Erythroblast (primary cell): ENCODE measurements at regions not wholly inside any gene's neighbourhood (a gene's known extent, or its start where the extent isn't known, plus 50 kb on each side); places are given as distances from the start of the nearest gene placed in this dataset.

ENCODE experiments used
- GATA1 ChIP-seq: IDR thresholded peaks from 2 replicates; pipeline ENCODE4 v1.6.1; 2011; ENCODE audit warnings: low read depth, mild to moderate bottlenecking, control low read depth, low read length, moderate library complexity
- POLR2A ChIP-seq: IDR thresholded peaks from 2 replicates; pipeline ENCODE4 v1.6.1; 2011; ENCODE audit warnings: mild to moderate bottlenecking, low read length

GRCh38 chr11:86120807-86121206, 51.9 kb upstream of the PICALM start:
- no peak for TF ChIP-seq POLR2A
- no peak for TF ChIP-seq GATA1
